ENCODE measurements at regions not wholly inside any gene's neighbourhood (a gene's known extent, or its start where the extent isn't known, plus 50 kb on each side); places are given as distances from the start of the nearest gene placed in this dataset.

GRCh38 chr11:109865548-109866186 is 227.5 kb upstream of the ZC3H12C start:
- DNase-seq, result peak; percentile 2

- no peak for DNase-seq
Measured at GRCh38 chr11:109867784-109868183, 225.4 kb upstream of the ZC3H12C start.

- DNase-seq, result no peak
Measured at GRCh38 chr11:109869536-109869935, 223.7 kb upstream of the ZC3H12C start.

GRCh38 chr11:109870297-109870696 is 222.9 kb upstream of the ZC3H12C start:
- DNase-seq, result no peak

GRCh38 chr11:109877043-109877442 is 216.1 kb upstream of the ZC3H12C start:
- DNase-seq, result no peak

- no peak for DNase-seq
Measured at GRCh38 chr11:109884501-109884900, 208.7 kb upstream of the ZC3H12C start.

GRCh38 chr11:109885006-109885405 is 208.2 kb upstream of the ZC3H12C start:
- DNase-seq, result no peak

GRCh38 chr11:109892321-109892794 is 200.8 kb upstream of the ZC3H12C start:
- DNase-seq, result no peak

- DNase-seq, result no peak
Measured at GRCh38 chr11:109894242-109894641, 198.9 kb upstream of the ZC3H12C start.

- no peak for DNase-seq
Measured at GRCh38 chr11:109898592-109898991, 194.6 kb upstream of the ZC3H12C start.

GRCh38 chr11:109902764-109903433 is 190.3 kb upstream of the ZC3H12C start:
- DNase-seq, result no peak

- no peak for DNase-seq
Measured at GRCh38 chr11:109911488-109911887, 181.7 kb upstream of the ZC3H12C start.

GRCh38 chr11:109914038-109914437 is 179.2 kb upstream of the ZC3H12C start:
- no peak for DNase-seq

GRCh38 chr11:109914809-109915653 is 178.2 kb upstream of the ZC3H12C start:
- no peak for DNase-seq

- DNase-seq, result no peak
Measured at GRCh38 chr11:109926941-109927340, 166.3 kb upstream of the ZC3H12C start.

- no peak for DNase-seq
Measured at GRCh38 chr11:109929308-109929707, 163.9 kb upstream of the ZC3H12C start.

GRCh38 chr11:109933126-109933525 is 160.1 kb upstream of the ZC3H12C start:
- no peak for DNase-seq

- DNase-seq, result no peak
Measured at GRCh38 chr11:109934151-109934550, 159.0 kb upstream of the ZC3H12C start.

GRCh38 chr11:109936661-109937180 is 156.5 kb upstream of the ZC3H12C start:
- no peak for DNase-seq

GRCh38 chr11:109937968-109938367 is 155.2 kb upstream of the ZC3H12C start:
- no peak for DNase-seq

GRCh38 chr11:109939166-109939810 is 153.9 kb upstream of the ZC3H12C start:
- peak; percentile 48 for DNase-seq

GRCh38 chr11:109940816-109941215 is 152.4 kb upstream of the ZC3H12C start:
- DNase-seq, result no peak

All from NCI-H2107 (cell line).